Activated CD4-positive, alpha-beta T cell treated with anti-CD3 and anti-CD28 coated beads, Interleukin-2, amount 10 ng/mL, durations not matched to agents 7 days and 5 days (primary cell): ENCODE measurements at regions not wholly inside any gene's neighbourhood (a gene's known extent, or its start where the extent isn't known, plus 50 kb on each side); places are given as distances from the start of the nearest gene placed in this dataset.
"Not testable (repeated sequence)": the region's sequence is repeated elsewhere in the genome, so short reads cannot be mapped to it uniquely, and the experiment has no call there.

ENCODE experiments used
- CTCF ChIA-PET: fragments of 350-600 bp; sonication (Branson Sonifier 250); formaldehyde crosslinking; loops from one replicate; lab custom pipeline; 2021; ENCODE audit warnings: antibody characterized with exemption; lab: Charles Lee
- POLR2A ChIA-PET: fragments of 350-600 bp; sonication (Branson Sonifier 250); formaldehyde crosslinking; loops from one replicate; lab custom pipeline; 2021; ENCODE audit warnings: antibody characterized with exemption; lab: Charles Lee
- DNase-seq: peaks from one replicate; pipeline ENCODE4 v3.0.0-alpha.2; 2020
- H3K27ac Mint-ChIP-seq: one replicate; pipeline ENCODE4 v1.8.0; 2021; ENCODE audit warnings: mild to moderate bottlenecking, moderate library complexity, mixed read lengths
- H3K27me3 Mint-ChIP-seq: one replicate; pipeline ENCODE4 v1.8.0; 2021; ENCODE audit warnings: mixed read lengths
- H3K36me3 Mint-ChIP-seq: one replicate; pipeline ENCODE4 v1.8.0; 2021; ENCODE audit warnings: low read depth, mixed read lengths
- H3K4me1 Mint-ChIP-seq: one replicate; pipeline ENCODE4 v1.8.0; 2021; ENCODE audit warnings: mixed read lengths
- H3K4me3 Mint-ChIP-seq: one replicate; pipeline ENCODE4 v1.8.0; 2021; ENCODE audit warnings: mild to moderate bottlenecking, moderate library complexity, mixed read lengths
- H3K9me3 Mint-ChIP-seq: one replicate; pipeline ENCODE4 v1.8.0; 2021; ENCODE audit warnings: mixed read lengths

- ChIA-PET POLR2A (interaction anchor here (1.3 kb wide), 1 partner anchor 267 kb away, joined by 3 read pairs; the partner anchor contains the start of gene BTG1), CTCF (no interaction called here)
- H3K4me3 Mint-ChIP-seq = no peak overlapping the region
- no peaks in the 10 kb centered on the region for H3K27me3 Mint-ChIP-seq
- no peak overlapping the region for H3K27ac Mint-ChIP-seq
- no peak for DNase-seq
- H3K4me1 Mint-ChIP-seq = peaks cover 11% of the 10 kb centered on the region
- peaks cover 17% of the 10 kb centered on the region for H3K9me3 Mint-ChIP-seq
- peaks cover 8% of the 10 kb centered on the region for H3K36me3 Mint-ChIP-seq
Measured at GRCh38 chr12:92413286-92413685, 267.6 kb upstream of the BTG1 start.

GRCh38 chr12:92412856-92413255 lies 267.2 kb upstream of the BTG1 start:
- ChIA-PET POLR2A (no interaction called here), CTCF (no interaction called here)
- no peak for DNase-seq
- peaks cover 13% of the 10 kb centered on the region for H3K36me3 Mint-ChIP-seq
- H3K4me1 Mint-ChIP-seq = peaks cover 15% of the 10 kb centered on the region
- H3K9me3 Mint-ChIP-seq = peaks cover 21% of the 10 kb centered on the region
- H3K27ac Mint-ChIP-seq = no peak overlapping the region
- H3K4me3 Mint-ChIP-seq = no peak overlapping the region
- no peaks in the 10 kb centered on the region for H3K27me3 Mint-ChIP-seq

GRCh38 chr12:92411687-92412086 lies 266.0 kb upstream of the BTG1 start:
- DNase-seq = no peak
- H3K9me3 Mint-ChIP-seq = peaks cover 15% of the 10 kb centered on the region
- H3K27ac Mint-ChIP-seq = no peak overlapping the region
- H3K4me3 Mint-ChIP-seq = no peak overlapping the region
- H3K27me3 Mint-ChIP-seq = no peaks in the 10 kb centered on the region
- POLR2A ChIA-PET = no interaction called here
- peaks cover 14% of the 10 kb centered on the region for H3K36me3 Mint-ChIP-seq
- CTCF ChIA-PET = no interaction called here
- H3K4me1 Mint-ChIP-seq = peaks cover 19% of the 10 kb centered on the region

- no peak overlapping the region for H3K27ac Mint-ChIP-seq
- peaks cover 17% of the 10 kb centered on the region for H3K9me3 Mint-ChIP-seq
- CTCF ChIA-PET = interaction anchor here (0.6 to 2.1 kb wide), 18 partner anchors 9 to 1028 kb away, joined by 3 to 11 read pairs (median 3); partner anchors contain the start of gene BTG1
- peak; percentile 59 for DNase-seq
- no peaks in the 10 kb centered on the region for H3K27me3 Mint-ChIP-seq
- H3K4me3 Mint-ChIP-seq = no peak overlapping the region
- H3K4me1 Mint-ChIP-seq = peaks cover 43% of the 10 kb centered on the region
- H3K36me3 Mint-ChIP-seq = peaks cover 21% of the 10 kb centered on the region
- POLR2A ChIA-PET = interaction anchor here (0.6 kb wide), 1 partner anchor 107 kb away, joined by 3 read pairs; no protein-coding TSS in a partner anchor
Measured at GRCh38 chr12:92408072-92408900, 262.6 kb upstream of the BTG1 start.

- H3K36me3 Mint-ChIP-seq = peaks cover 21% of the 10 kb centered on the region
- CTCF ChIA-PET = interaction anchor here (0.6 to 5.0 kb wide), 5 partner anchors 13 to 595 kb away, joined by 3 to 21 read pairs (median 4); partner anchors contain the start of gene BTG1
- peaks cover 19% of the 10 kb centered on the region for H3K9me3 Mint-ChIP-seq
- H3K4me1 Mint-ChIP-seq = peaks cover 60% of the 10 kb centered on the region
- H3K27me3 Mint-ChIP-seq, POLR2A ChIA-PET, DNase-seq, H3K27ac Mint-ChIP-seq, H3K4me3 Mint-ChIP-seq: not testable (repeated sequence)
Measured at GRCh38 chr12:92406404-92407070, 260.9 kb upstream of the BTG1 start.

- CTCF ChIA-PET = interaction anchor here (0.6 to 5.0 kb wide), 3 partner anchors 70 to 594 kb away, joined by 3 to 21 read pairs (median 3); partner anchors contain the start of gene BTG1
- Mint-ChIP-seq H3K27ac (peak overlapping the region; percentile 91), H3K9me3 (peaks cover 25% of the 10 kb centered on the region), H3K4me1 (peaks cover 67% of the 10 kb centered on the region), H3K36me3 (peaks cover 28% of the 10 kb centered on the region), H3K4me3 (peak overlapping the region; percentile 62)
- POLR2A ChIA-PET, H3K27me3 Mint-ChIP-seq: not testable (repeated sequence)
- DNase-seq = peak; percentile 20
Measured at GRCh38 chr12:92405801-92406251, 260.2 kb upstream of the BTG1 start.

GRCh38 chr12:92404921-92405320 lies 259.3 kb upstream of the BTG1 start:
- Mint-ChIP-seq H3K9me3 (peaks cover 25% of the 10 kb centered on the region), H3K27me3 (no peaks in the 10 kb centered on the region), H3K27ac (peak overlapping the region; percentile 89), H3K4me3 (no peak overlapping the region), H3K36me3 (peaks cover 36% of the 10 kb centered on the region), H3K4me1 (peaks cover 76% of the 10 kb centered on the region)
- DNase-seq = no peak
- POLR2A ChIA-PET = no interaction called here
- CTCF ChIA-PET = interaction anchor here (5.0 kb wide), 1 partner anchor 260 kb away, joined by 21 read pairs; the partner anchor contains the start of gene BTG1

GRCh38 chr12:92404259-92404894 lies 258.7 kb upstream of the BTG1 start:
- Mint-ChIP-seq H3K27ac (peak overlapping the region; percentile 89), H3K4me1 (peaks cover 82% of the 10 kb centered on the region), H3K27me3 (no peaks in the 10 kb centered on the region), H3K4me3 (peak overlapping the region; percentile 22), H3K36me3 (peaks cover 41% of the 10 kb centered on the region), H3K9me3 (peaks cover 25% of the 10 kb centered on the region)
- POLR2A ChIA-PET = interaction anchor here (0.7 to 1.8 kb wide), 4 partner anchors 97 to 267 kb away, joined by 3 to 12 read pairs (median 4); partner anchors contain the start of gene BTG1
- DNase-seq = no peak
- CTCF ChIA-PET = interaction anchor here (0.9 to 5.0 kb wide), 4 partner anchors 14 to 259 kb away, joined by 3 to 21 read pairs (median 4); partner anchors contain the start of gene BTG1

- DNase-seq = peak; percentile 82
- peak overlapping the region; percentile 22 for H3K4me3 Mint-ChIP-seq
- CTCF ChIA-PET = interaction anchor here (0.7 to 5.0 kb wide), 9 partner anchors 13 to 1497 kb away, joined by 3 to 21 read pairs (median 3); partner anchors contain the start of gene BTG1
- peaks cover 19% of the 10 kb centered on the region for H3K9me3 Mint-ChIP-seq
- POLR2A ChIA-PET = interaction anchor here (0.7 to 1.8 kb wide), 5 partner anchors 98 to 266 kb away, joined by 3 to 12 read pairs (median 4); partner anchors contain the start of gene BTG1
- no peaks in the 10 kb centered on the region for H3K27me3 Mint-ChIP-seq
- H3K36me3 Mint-ChIP-seq = peaks cover 41% of the 10 kb centered on the region
- H3K27ac Mint-ChIP-seq = peak overlapping the region; percentile 89
- peaks cover 88% of the 10 kb centered on the region for H3K4me1 Mint-ChIP-seq
Measured at GRCh38 chr12:92403210-92404175, 257.8 kb upstream of the BTG1 start.

- no peak overlapping the region for H3K4me3 Mint-ChIP-seq
- ChIA-PET CTCF (interaction anchor here (0.7 to 1.9 kb wide), 4 partner anchors 26 to 525 kb away, joined by 3 to 6 read pairs (median 3); no protein-coding TSS in a partner anchor), POLR2A (interaction anchor here (0.6 to 1.0 kb wide), 2 partner anchors 103 to 259 kb away, joined by 3 to 5 read pairs; no protein-coding TSS in a partner anchor)
- H3K27me3 Mint-ChIP-seq = no peaks in the 10 kb centered on the region
- peaks cover 16% of the 10 kb centered on the region for H3K9me3 Mint-ChIP-seq
- H3K27ac Mint-ChIP-seq = peak overlapping the region; percentile 89
- DNase-seq = no peak
- peaks cover 88% of the 10 kb centered on the region for H3K4me1 Mint-ChIP-seq
- H3K36me3 Mint-ChIP-seq = peaks cover 42% of the 10 kb centered on the region
Measured at GRCh38 chr12:92402415-92402814, 256.8 kb upstream of the BTG1 start.

- ChIA-PET POLR2A (interaction anchor here (2.3 kb wide), 1 partner anchor 255 kb away, joined by 16 read pairs; the partner anchor contains the start of gene BTG1), CTCF (interaction anchor here (0.6 kb wide), 1 partner anchor 44 kb away, joined by 3 read pairs; no protein-coding TSS in a partner anchor)
- H3K4me1 Mint-ChIP-seq = peaks cover 100% of the 10 kb centered on the region
- H3K27me3 Mint-ChIP-seq = no peaks in the 10 kb centered on the region
- no peak for DNase-seq
- peak overlapping the region; percentile 95 for H3K27ac Mint-ChIP-seq
- H3K4me3 Mint-ChIP-seq = no peak overlapping the region
- peaks cover 55% of the 10 kb centered on the region for H3K36me3 Mint-ChIP-seq
- peaks cover 23% of the 10 kb centered on the region for H3K9me3 Mint-ChIP-seq
Measured at GRCh38 chr12:92400006-92400405, 254.4 kb upstream of the BTG1 start.
